HepG2 (cell line): ENCODE measurements at regions not wholly inside any gene's neighbourhood (a gene's known extent, or its start where the extent isn't known, plus 50 kb on each side); places are given as distances from the start of the nearest gene placed in this dataset.

Experiments
- GPN1 ChIP-seq: sonication (generic); formaldehyde crosslinking; IDR thresholded peaks from 2 replicates; pipeline ENCODE4 v1.5.1; 2020; ENCODE audit warnings: missing genetic modification reagents, borderline replicate concordance
- MAFK ChIP-seq, 2 experiments: IDR thresholded peaks in 1 of 2; conservative IDR thresholded peaks in 1 of 2; 2 replicates each; pipeline ENCODE4 v1.6.1; 2011; ENCODE audit warnings: improper control_type of control experiment in 2 of 2, low read length in 2 of 2
- PBX3 ChIP-seq: sonication (generic); formaldehyde crosslinking; IDR thresholded peaks from 2 replicates; pipeline ENCODE4 v1.8.1; 2023; ENCODE audit warnings: missing genetic modification reagents, inconsistent platforms, borderline replicate concordance
- POLR2AphosphoS2 ChIP-seq: IDR thresholded peaks from 2 replicates; pipeline ENCODE4 v1.6.1; 2011; ENCODE audit warnings: low read depth, low read length, improper control_type of control experiment
- SMC3 ChIP-seq: IDR thresholded peaks from 2 replicates; pipeline ENCODE4 v1.6.1; 2011; ENCODE audit warnings: low read length, improper control_type of control experiment
- ZSCAN31 ChIP-seq: sonication (generic); formaldehyde crosslinking; IDR thresholded peaks from 2 replicates; pipeline ENCODE4 v1.5.0; 2020; ENCODE audit warnings: low read depth, mild to moderate bottlenecking, missing genetic modification reagents

GRCh38 chr21:18545908-18546307, 142.3 kb upstream of the TMPRSS15 start:
- TF ChIP-seq ZSCAN31 (CRISPR knock-in tag), result no peak
- TF ChIP-seq GPN1 (CRISPR knock-in tag), result no peak
- TF ChIP-seq PBX3 (CRISPR knock-in tag), result no peak
- TF ChIP-seq MAFK (conservative IDR thresholded peaks at IDR 0.05 in 1 of 2, IDR thresholded peaks at IDR 0.05 in 1 of 2; ENCODE audit: low read length in 2 of 2), result no peak
- TF ChIP-seq POLR2AphosphoS2, result no peak
- TF ChIP-seq SMC3, result no peak
